IMR-90 (cell line): ENCODE measurements at regions not wholly inside any gene's neighbourhood (a gene's known extent, or its start where the extent isn't known, plus 50 kb on each side); places are given as distances from the start of the nearest gene placed in this dataset.

Experiments used
- ATAC-seq: fragments of 200-7000 bp; cut with Tn5 transposase; 2 replicates; pipeline ENCODE4 v1.9.1; 2020; ENCODE audit warnings: low read depth, mild to moderate bottlenecking, moderate library complexity
- BruUV-seq: library from RNA; stranded (reverse); fragments of 400-500 nt; replicated peaks from 2 replicates; lab custom pipeline; 2021; lab: Mats Ljungman, UMichigan
- CTCF ChIA-PET: fragments of 300-600 bp; formaldehyde crosslinking; extraction: SDS; loops from one replicate; lab custom pipeline; 2021; ENCODE audit warnings: antibody characterized with exemption; lab: Yijun Ruan, JAX
- POLR2A ChIA-PET: fragments of 300-600 bp; sonication (Branson Sonifier 250); formaldehyde crosslinking; loops from one replicate; lab custom pipeline; 2022; ENCODE audit warnings: antibody characterized with exemption; ENCODE audit not compliant: unreplicated experiment; lab: Charles Lee
- DNase-seq: peaks from one replicate; pipeline ENCODE4 v3.0.0; 2013
- H2AFZ ChIP-seq: replicated peaks from 2 replicates; pipeline ENCODE3; 2013; ENCODE audit warnings: low read length, mild to moderate bottlenecking; ENCODE audit not compliant: poor library complexity
- H2AK5ac ChIP-seq: 2 replicates; pipeline ENCODE4 v1.6.1; 2013; ENCODE audit warnings: low read depth, low read length, inconsistent platforms
- H2AK9ac ChIP-seq: replicated peaks from 2 replicates; pipeline ENCODE3; 2013; ENCODE audit warnings: mild to moderate bottlenecking, low read depth, low read length, moderate library complexity; ENCODE audit not compliant: poor library complexity
- H2BK120ac ChIP-seq: 2 replicates; pipeline ENCODE4 v1.6.1; 2013; ENCODE audit warnings: low read depth, low read length, inconsistent platforms
- H2BK15ac ChIP-seq: 3 replicates; pipeline ENCODE4 v1.6.1; 2013; ENCODE audit warnings: low read depth, low read length, inconsistent platforms
- H2BK20ac ChIP-seq: 2 replicates; pipeline ENCODE4 v1.6.1; 2013; ENCODE audit warnings: low read depth, mild to moderate bottlenecking, inconsistent platforms, low read length, moderate library complexity
- H2BK5ac ChIP-seq: 2 replicates; pipeline ENCODE4 v1.6.1; 2013; ENCODE audit warnings: mild to moderate bottlenecking, low read depth, low read length, inconsistent platforms; ENCODE audit not compliant: poor library complexity, severe bottlenecking
- H3K14ac ChIP-seq: replicated peaks from 2 replicates; pipeline ENCODE4 v1.6.1; 2013; ENCODE audit warnings: low read depth, low read length, inconsistent platforms
- H3K18ac ChIP-seq: 2 replicates; pipeline ENCODE4 v1.6.1; 2013; ENCODE audit warnings: low read depth, low read length, control low read depth
- H3K23ac ChIP-seq: 2 replicates; pipeline ENCODE4 v1.6.1; 2013; ENCODE audit warnings: low read depth, low read length, inconsistent platforms
- H3K27ac ChIP-seq: 2 replicates; pipeline ENCODE4 v1.5.1; 2013; ENCODE audit warnings: mild to moderate bottlenecking, control low read depth, low read length; ENCODE audit not compliant: insufficient read depth
- H3K27me3 ChIP-seq: 2 replicates; pipeline ENCODE4 v1.6.1; 2013; ENCODE audit warnings: low read length; ENCODE audit not compliant: control insufficient read depth, insufficient read depth
- H3K36me3 ChIP-seq: 2 replicates; pipeline ENCODE4 v1.6.1; 2013; ENCODE audit warnings: low read length, mixed read lengths; ENCODE audit not compliant: control insufficient read depth, insufficient read depth
- H3K4ac ChIP-seq: 2 replicates; pipeline ENCODE4 v1.6.1; 2013; ENCODE audit warnings: low read depth, low read length, inconsistent platforms
- H3K4me1 ChIP-seq: 2 replicates; pipeline ENCODE4 v1.6.1; 2013; ENCODE audit warnings: low read length, mixed read lengths; ENCODE audit not compliant: control insufficient read depth, insufficient read depth
- H3K4me2 ChIP-seq: 2 replicates; pipeline ENCODE4 v1.6.1; 2013; ENCODE audit warnings: low read depth, mild to moderate bottlenecking, control low read depth, low read length, moderate library complexity
- H3K4me3 ChIP-seq: 2 replicates; pipeline ENCODE4 v1.5.1; 2013; ENCODE audit warnings: low read depth, mild to moderate bottlenecking, control low read depth, low read length, moderate library complexity; ENCODE audit not compliant: insufficient read depth
- H3K56ac ChIP-seq: 2 replicates; pipeline ENCODE4 v1.6.1; 2013; ENCODE audit warnings: low read length, inconsistent platforms; ENCODE audit not compliant: insufficient read depth; ENCODE audit errors: extremely low read depth
- H3K79me1 ChIP-seq, 2 experiments: 2 replicates each; pipeline ENCODE4 v1.6.1; 2013; ENCODE audit warnings: low read length in 2 of 2, inconsistent platforms in 1 of 2, low read depth in 1 of 2
- H3K9ac ChIP-seq: 2 replicates; pipeline ENCODE4 v1.6.1; 2013; ENCODE audit warnings: low read depth, low read length, control low read depth
- H3K9me1 ChIP-seq: 2 replicates; pipeline ENCODE4 v1.6.1; 2013; ENCODE audit warnings: low read length, inconsistent platforms; ENCODE audit not compliant: insufficient read depth
- H3K9me3 ChIP-seq: 2 replicates; pipeline ENCODE4 v1.6.1; 2013; ENCODE audit warnings: low read length; ENCODE audit not compliant: control insufficient read depth, insufficient read depth
- H4K20me1 ChIP-seq: 2 replicates; pipeline ENCODE4 v1.6.1; 2013; ENCODE audit warnings: low read length, inconsistent platforms; ENCODE audit not compliant: insufficient read depth
- H4K5ac ChIP-seq: 2 replicates; pipeline ENCODE4 v1.6.1; 2013; ENCODE audit warnings: mild to moderate bottlenecking, low read depth, low read length, control low read depth
- H4K8ac ChIP-seq, 2 experiments: 2 replicates each; pipeline ENCODE4 v1.6.1; 2013; ENCODE audit warnings: low read depth in 2 of 2, low read length in 2 of 2, control low read depth in 1 of 2, inconsistent platforms in 1 of 2
- H4K91ac ChIP-seq: 2 replicates; pipeline ENCODE4 v1.6.1; 2013; ENCODE audit warnings: low read depth, low read length, inconsistent platforms; ENCODE audit not compliant: insufficient read depth
- BHLHE40 ChIP-seq: fragments of 150-350 bp; IDR thresholded peaks from 2 replicates; pipeline ENCODE4 v1.6.1; 2016; ENCODE audit warnings: mild to moderate bottlenecking, low read depth, low read length
- CEBPB ChIP-seq: IDR thresholded peaks from 2 replicates; pipeline ENCODE4 v1.6.1; 2012; ENCODE audit warnings: low read depth, low read length, improper control_type of control experiment
- CHD1 ChIP-seq: IDR thresholded peaks from 2 replicates; pipeline ENCODE4 v1.6.1; 2012; ENCODE audit warnings: low read depth, low read length, improper control_type of control experiment
- FOS ChIP-seq: fragments of 150-350 bp; IDR thresholded peaks from 2 replicates; pipeline ENCODE4 v1.6.1; 2016; ENCODE audit warnings: low read depth, low read length
- MAFK ChIP-seq: IDR thresholded peaks from 2 replicates; pipeline ENCODE4 v1.6.1; 2012; ENCODE audit warnings: low read depth, low read length, improper control_type of control experiment
- MAZ ChIP-seq: IDR thresholded peaks from 2 replicates; pipeline ENCODE4 v1.6.1; 2012; ENCODE audit warnings: low read depth, mild to moderate bottlenecking, low read length, improper control_type of control experiment, moderate library complexity, borderline replicate concordance
- MXI1 ChIP-seq: IDR thresholded peaks from 2 replicates; pipeline ENCODE4 v1.6.1; 2012; ENCODE audit warnings: low read depth, mild to moderate bottlenecking, low read length, moderate library complexity, borderline replicate concordance
- NFE2L2 ChIP-seq: fragments of 150-350 bp; IDR thresholded peaks from 2 replicates; pipeline ENCODE4 v1.6.1; 2016; ENCODE audit warnings: low read depth, mild to moderate bottlenecking, low read length
- POLR2A ChIP-seq: IDR thresholded peaks from 2 replicates; pipeline ENCODE4 v1.6.1; 2012; ENCODE audit warnings: mild to moderate bottlenecking, low read depth, low read length
- RAD21 ChIP-seq: IDR thresholded peaks from 2 replicates; pipeline ENCODE4 v1.6.1; 2012; ENCODE audit warnings: low read length, improper control_type of control experiment
- RCOR1 ChIP-seq: IDR thresholded peaks from 2 replicates; pipeline ENCODE4 v1.6.1; 2012; ENCODE audit warnings: mild to moderate bottlenecking, low read length, improper control_type of control experiment; ENCODE audit not compliant: insufficient replicate concordance
- RFX5 ChIP-seq: IDR thresholded peaks from 2 replicates; pipeline ENCODE4 v1.8.0; 2012; ENCODE audit warnings: low read depth, mild to moderate bottlenecking, low read length, moderate library complexity
- SMC3 ChIP-seq: fragments of 150-350 bp; IDR thresholded peaks from 2 replicates; pipeline ENCODE4 v1.6.1; 2016; ENCODE audit warnings: low read depth, mild to moderate bottlenecking, antibody characterized with exemption, low read length, moderate library complexity
- WGBS, 2 experiments: methylation state at CpG; one replicate each; pipeline versions ENCODE4 v1.1.5 to v1.1.7; 2013; ENCODE audit warnings: missing lambda C conversion rate in 2 of 2; ENCODE audit not compliant: insufficient read length in 1 of 2; ENCODE audit errors: extremely low coverage in 2 of 2; 5-methylcytosine and 5-hydroxymethylcytosine counted together
- dilution Hi-C: fragments of 300-500 bp; cut with HindIII; formaldehyde crosslinking; loops from one replicate; pipeline ENCODE4 v1.14.3; 2018; ENCODE audit warnings: low sequenced_read_pairs; ENCODE audit not compliant: unreplicated experiment
- in situ Hi-C: fragments of 300-500 bp; cut with MboI; formaldehyde crosslinking; loops from 3 replicates; pipeline ENCODE4 v1.14.3; 2019; ENCODE audit warnings: low sequenced_read_pairs, inconsistent platforms, mixed read lengths
- intact Hi-C: fragments of 100-400 bp; cut with micrococcal nuclease; formaldehyde crosslinking; loops from 2 replicates; pipeline ENCODE4 v1.10.0; 2022
- TF ChIP-seq, protein P1 (sequence below): fragments of 150-350 bp; IDR thresholded peaks from 2 replicates; pipeline ENCODE4 v1.6.1; 2016; ENCODE audit warnings: low read depth, mild to moderate bottlenecking, low read length, moderate library complexity, borderline replicate concordance
- TF ChIP-seq, protein P2 (sequence below): conservative IDR thresholded peaks from 2 replicates; pipeline ENCODE4 v1.5.1; 2012; ENCODE audit warnings: mild to moderate bottlenecking, low read depth, low read length, improper control_type of control experiment
- TF ChIP-seq, protein P3 (sequence below): fragments of 150-350 bp; IDR thresholded peaks from 2 replicates; pipeline ENCODE4 v1.6.1; 2017; ENCODE audit warnings: mild to moderate bottlenecking, antibody characterized with exemption, low read length, low read depth

DNA sequence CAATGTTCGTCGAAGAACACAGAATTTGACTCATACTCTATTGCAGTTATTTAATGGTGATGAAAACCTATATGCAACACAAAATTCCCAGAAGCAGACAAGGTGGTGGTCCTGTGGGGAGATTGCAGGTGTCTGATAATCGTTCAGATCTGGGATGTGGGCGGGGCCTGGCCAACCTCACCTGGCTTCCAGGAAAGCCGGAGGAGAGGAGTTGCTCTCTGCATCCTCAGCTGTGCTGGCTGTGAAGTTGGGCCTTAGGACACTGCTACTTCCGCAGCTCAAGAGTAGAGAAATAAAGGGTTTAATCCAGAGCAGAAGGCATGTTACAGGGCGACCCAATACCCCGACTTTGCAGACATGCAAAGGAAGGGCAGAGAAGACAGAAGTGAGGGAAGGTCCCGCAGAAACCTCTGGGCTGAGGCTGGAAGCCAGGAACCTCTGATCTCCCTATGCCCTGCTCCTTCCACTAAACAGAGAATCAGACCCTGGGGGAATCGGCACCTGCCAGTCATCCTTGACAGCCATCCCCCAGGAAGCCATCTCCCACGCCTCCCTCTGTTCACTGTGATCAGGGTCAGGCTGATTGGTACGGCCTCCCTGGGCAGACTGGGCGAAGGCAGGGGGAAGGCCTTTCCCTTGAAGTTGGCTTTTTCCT, 590.3 kb downstream of the AJAP1 start:
- no peak overlapping the region for H3K4me3 ChIP-seq
- H3K18ac ChIP-seq: no peak overlapping the region
- ChIA-PET CTCF (no interaction called here), POLR2A (no interaction called here)
- H2BK20ac ChIP-seq: no peak overlapping the region
- no peak overlapping the region for H3K14ac ChIP-seq
- no peaks in the 10 kb centered on the region for H3K79me1 ChIP-seq
- dilution Hi-C loops: no loop called here
- H2AFZ ChIP-seq: no peak overlapping the region
- BruUV-seq: no TSS peak
- no peaks in the 10 kb centered on the region for H4K20me1 ChIP-seq
- DNase-seq (no peak), ATAC-seq (no peak)
- no peak overlapping the region for H4K5ac ChIP-seq
- TF ChIP-seq, protein P1, sequence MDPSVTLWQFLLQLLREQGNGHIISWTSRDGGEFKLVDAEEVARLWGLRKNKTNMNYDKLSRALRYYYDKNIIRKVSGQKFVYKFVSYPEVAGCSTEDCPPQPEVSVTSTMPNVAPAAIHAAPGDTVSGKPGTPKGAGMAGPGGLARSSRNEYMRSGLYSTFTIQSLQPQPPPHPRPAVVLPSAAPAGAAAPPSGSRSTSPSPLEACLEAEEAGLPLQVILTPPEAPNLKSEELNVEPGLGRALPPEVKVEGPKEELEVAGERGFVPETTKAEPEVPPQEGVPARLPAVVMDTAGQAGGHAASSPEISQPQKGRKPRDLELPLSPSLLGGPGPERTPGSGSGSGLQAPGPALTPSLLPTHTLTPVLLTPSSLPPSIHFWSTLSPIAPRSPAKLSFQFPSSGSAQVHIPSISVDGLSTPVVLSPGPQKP: no peak
- TF ChIP-seq RAD21: no peak
- no peak for TF ChIP-seq CEBPB
- TF ChIP-seq MAZ: no peak
- TF ChIP-seq MAFK: no peak
- TF ChIP-seq SMC3: no peak
- TF ChIP-seq RFX5: no peak
- TF ChIP-seq, protein P2, sequence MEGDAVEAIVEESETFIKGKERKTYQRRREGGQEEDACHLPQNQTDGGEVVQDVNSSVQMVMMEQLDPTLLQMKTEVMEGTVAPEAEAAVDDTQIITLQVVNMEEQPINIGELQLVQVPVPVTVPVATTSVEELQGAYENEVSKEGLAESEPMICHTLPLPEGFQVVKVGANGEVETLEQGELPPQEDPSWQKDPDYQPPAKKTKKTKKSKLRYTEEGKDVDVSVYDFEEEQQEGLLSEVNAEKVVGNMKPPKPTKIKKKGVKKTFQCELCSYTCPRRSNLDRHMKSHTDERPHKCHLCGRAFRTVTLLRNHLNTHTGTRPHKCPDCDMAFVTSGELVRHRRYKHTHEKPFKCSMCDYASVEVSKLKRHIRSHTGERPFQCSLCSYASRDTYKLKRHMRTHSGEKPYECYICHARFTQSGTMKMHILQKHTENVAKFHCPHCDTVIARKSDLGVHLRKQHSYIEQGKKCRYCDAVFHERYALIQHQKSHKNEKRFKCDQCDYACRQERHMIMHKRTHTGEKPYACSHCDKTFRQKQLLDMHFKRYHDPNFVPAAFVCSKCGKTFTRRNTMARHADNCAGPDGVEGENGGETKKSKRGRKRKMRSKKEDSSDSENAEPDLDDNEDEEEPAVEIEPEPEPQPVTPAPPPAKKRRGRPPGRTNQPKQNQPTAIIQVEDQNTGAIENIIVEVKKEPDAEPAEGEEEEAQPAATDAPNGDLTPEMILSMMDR: no peak
- TF ChIP-seq POLR2A: no peak
- TF ChIP-seq MXI1: no peak
- no peak for TF ChIP-seq CHD1
- no peak for TF ChIP-seq FOS
- TF ChIP-seq, protein P3, sequence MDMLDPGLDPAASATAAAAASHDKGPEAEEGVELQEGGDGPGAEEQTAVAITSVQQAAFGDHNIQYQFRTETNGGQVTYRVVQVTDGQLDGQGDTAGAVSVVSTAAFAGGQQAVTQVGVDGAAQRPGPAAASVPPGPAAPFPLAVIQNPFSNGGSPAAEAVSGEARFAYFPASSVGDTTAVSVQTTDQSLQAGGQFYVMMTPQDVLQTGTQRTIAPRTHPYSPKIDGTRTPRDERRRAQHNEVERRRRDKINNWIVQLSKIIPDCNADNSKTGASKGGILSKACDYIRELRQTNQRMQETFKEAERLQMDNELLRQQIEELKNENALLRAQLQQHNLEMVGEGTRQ: no peak
- no peak for TF ChIP-seq NFE2L2
- no peak for TF ChIP-seq BHLHE40
- no peak for TF ChIP-seq RCOR1
- no peak overlapping the region for H3K9ac ChIP-seq
- H2BK5ac ChIP-seq: no peak overlapping the region
- no peaks in the 10 kb centered on the region for H3K36me3 ChIP-seq
- H2BK15ac ChIP-seq: no peak overlapping the region
- no peak overlapping the region for H3K56ac ChIP-seq
- H2AK9ac ChIP-seq: no peak overlapping the region
- no peaks in the 10 kb centered on the region for H3K4me1 ChIP-seq
- no peak overlapping the region for H3K4me2 ChIP-seq
- H4K91ac ChIP-seq: no peak overlapping the region
- in situ Hi-C loops: no loop called here
- no peak overlapping the region for H3K4ac ChIP-seq
- peaks cover 41% of the 10 kb centered on the region for H3K9me3 ChIP-seq
- H3K9me1 ChIP-seq: no peaks in the 10 kb centered on the region
- intact Hi-C loops: no loop called here
- WGBS, 2 experiments: no CpG with 5 or more reads among the region's 13 CpGs
- H4K8ac ChIP-seq: no peak overlapping the region
- no peaks in the 10 kb centered on the region for H3K27me3 ChIP-seq
- no peak overlapping the region for H3K23ac ChIP-seq
- no peak overlapping the region for H2AK5ac ChIP-seq
- H2BK120ac ChIP-seq: no peak overlapping the region
- no peak overlapping the region for H3K27ac ChIP-seq
